Endothelial cell of umbilical vein (primary cell): ENCODE measurements at regions not wholly inside any gene's neighbourhood (a gene's known extent, or its start where the extent isn't known, plus 50 kb on each side); places are given as distances from the start of the nearest gene placed in this dataset.

Source experiments
- BruUV-seq: library from RNA; stranded (reverse); fragments of 400-500 nt; replicated peaks from 2 replicates; lab custom pipeline; 2021; lab: Mats Ljungman, UMichigan
- CTCF ChIA-PET: fragments of 300-600, 350-600 bp; sonication (Branson Sonifier 250); formaldehyde crosslinking; loops from one replicate; lab custom pipeline; 2021; ENCODE audit warnings: antibody characterized with exemption, inconsistent platforms; lab: Charles Lee
- POLR2A ChIA-PET: fragments of 300-600, 350-600 bp; sonication (Branson Sonifier 250); formaldehyde crosslinking; loops from one replicate; lab custom pipeline; 2021; ENCODE audit warnings: antibody characterized with exemption, inconsistent platforms; lab: Charles Lee
- DNase-seq: peaks from one replicate; pipeline ENCODE4 v3.0.0-alpha.2; 2011; ENCODE audit warnings: low read depth, low spot score
- FAIRE-seq: peaks from 2 replicates; lab custom pipeline; 2011; peaks lifted over from hg19 to GRCh38; lab: Jason Lieb, UNC
- H2AFZ ChIP-seq: 2 replicates; pipeline ENCODE4 v1.6.0; 2012; ENCODE audit warnings: low read depth, low read length, control low read depth, inconsistent platforms
- H3K27ac ChIP-seq: 2 replicates; pipeline ENCODE4 v1.5.1; 2011; ENCODE audit warnings: low read depth, mild to moderate bottlenecking, control low read depth, low read length, moderate library complexity; ENCODE audit not compliant: insufficient read depth
- H3K27me3 ChIP-seq, 2 experiments: 2 replicates each; pipeline versions ENCODE4 v1.6.0 to v1.6.1; 2011; ENCODE audit warnings: low read length in 2 of 2, mixed read lengths in 1 of 2; ENCODE audit not compliant: control insufficient read depth in 2 of 2, insufficient read depth in 2 of 2
- H3K36me3 ChIP-seq, 2 experiments: 2 replicates in 1 of 2; 3 replicates in 1 of 2; pipeline ENCODE4 v1.5.1; 2011; ENCODE audit warnings: low read length in 2 of 2, mild to moderate bottlenecking in 1 of 2, moderate library complexity in 1 of 2; ENCODE audit not compliant: control insufficient read depth in 2 of 2, insufficient read depth in 2 of 2; ENCODE audit errors: extremely low read depth in 1 of 2
- H3K4me1 ChIP-seq: 3 replicates; pipeline ENCODE4 v1.5.1; 2011; ENCODE audit warnings: mild to moderate bottlenecking, low read length; ENCODE audit not compliant: control insufficient read depth, insufficient read depth; ENCODE audit errors: extremely low read depth
- H3K4me2 ChIP-seq: 2 replicates; pipeline ENCODE4 v1.6.1; 2011; ENCODE audit warnings: low read length, control low read depth, mixed read lengths; ENCODE audit not compliant: insufficient read depth
- H3K4me3 ChIP-seq, 3 experiments: fragments of 200-600 bp in 1 of 3; sonication (generic), shearing (Covaris generic) in 1 of 3; replicated peaks in 1 of 3; 2 replicates each; pipeline ENCODE4 v1.5.1; 2011 to 2016; ENCODE audit warnings: control low read depth in 3 of 3, low read length in 3 of 3, mild to moderate bottlenecking in 2 of 3, inconsistent platforms in 1 of 3, low read depth in 1 of 3, moderate library complexity in 1 of 3; ENCODE audit not compliant: insufficient read depth in 1 of 3
- H3K79me2 ChIP-seq: 2 replicates; pipeline ENCODE4 v1.6.0; 2012; ENCODE audit warnings: low read length, inconsistent platforms; ENCODE audit not compliant: control insufficient read depth, insufficient read depth
- H3K9ac ChIP-seq: replicated peaks from 2 replicates; pipeline ENCODE3; 2011; ENCODE audit warnings: low read length, control low read depth; ENCODE audit not compliant: insufficient read depth; ENCODE audit errors: extremely low read depth
- H3K9me1 ChIP-seq: replicated peaks from 3 replicates; pipeline ENCODE4 v1.6.0; 2011; ENCODE audit warnings: mild to moderate bottlenecking, low read length; ENCODE audit not compliant: control insufficient read depth, insufficient read depth; ENCODE audit errors: extremely low read depth
- H3K9me3 ChIP-seq: replicated peaks from 2 replicates; pipeline ENCODE4 v1.5.1; 2012; ENCODE audit warnings: low read length, inconsistent platforms; ENCODE audit not compliant: control insufficient read depth, insufficient read depth
- H4K20me1 ChIP-seq: replicated peaks from 2 replicates; pipeline ENCODE3; 2011; ENCODE audit warnings: mild to moderate bottlenecking, low read length; ENCODE audit not compliant: control insufficient read depth, insufficient read depth; ENCODE audit errors: extremely low read depth
- CTCF ChIP-seq, 2 donors: IDR thresholded peaks; 1 replicate in 1 of 2; 2 replicates in 1 of 2; pipeline ENCODE4 v1.5.1; 2011; ENCODE audit warnings: low read length in 2 of 2, mild to moderate bottlenecking in 2 of 2, moderate library complexity in 2 of 2, control low read depth in 1 of 2, inconsistent platforms in 1 of 2, low read depth in 1 of 2; ENCODE audit not compliant: insufficient read depth in 1 of 2; ENCODE audit errors: extremely low read depth in 1 of 2
- EZH2 ChIP-seq: IDR thresholded peaks from 2 replicates; pipeline ENCODE4 v1.6.1; 2012; ENCODE audit warnings: borderline replicate concordance, low read depth, mild to moderate bottlenecking, moderate library complexity, low read length, inconsistent platforms; ENCODE audit not compliant: severe bottlenecking
- FOS ChIP-seq: IDR thresholded peaks from 2 replicates; pipeline ENCODE4 v1.6.1; 2011; ENCODE audit warnings: mild to moderate bottlenecking, low read length, moderate library complexity, borderline replicate concordance; ENCODE audit not compliant: insufficient read depth
- GATA2 ChIP-seq: IDR thresholded peaks from 2 replicates; pipeline ENCODE4 v1.7.0; 2011; ENCODE audit warnings: low read depth, mild to moderate bottlenecking, moderate library complexity, mixed read lengths, low read length; ENCODE audit not compliant: insufficient read length, insufficient read depth
- JUN ChIP-seq: IDR thresholded peaks from 2 replicates; pipeline ENCODE4 v1.6.1; 2011; ENCODE audit warnings: borderline replicate concordance, low read depth; ENCODE audit not compliant: insufficient read length, insufficient read depth
- MAX ChIP-seq: IDR thresholded peaks from 2 replicates; pipeline ENCODE4 v1.6.1; 2011; ENCODE audit not compliant: insufficient read depth, insufficient read length
- MYC ChIP-seq: IDR thresholded peaks from one replicate; pipeline ENCODE4 v1.6.1; 2011; ENCODE audit warnings: mild to moderate bottlenecking, low read depth, low read length
- POLR2A ChIP-seq: IDR thresholded peaks from 2 replicates; pipeline ENCODE4 v1.6.1; 2012; ENCODE audit warnings: low read depth, mild to moderate bottlenecking, control low read depth, low read length
- POLR2AphosphoS5 ChIP-seq: IDR thresholded peaks from 2 replicates; pipeline ENCODE4 v1.6.1; 2012; ENCODE audit warnings: low read depth, mild to moderate bottlenecking, control low read depth, low read length, moderate library complexity; ENCODE audit not compliant: insufficient read depth
- dilution Hi-C: fragments of 300-500 bp; cut with MboI; formaldehyde crosslinking; loops from one replicate; pipeline ENCODE4 v1.15.0; 2019; ENCODE audit warnings: low sequenced_read_pairs; ENCODE audit not compliant: extremely low pct_ligation_motif_present
- intact Hi-C: fragments of 100-400 bp; cut with micrococcal nuclease; formaldehyde crosslinking; loops from one replicate; pipeline ENCODE4 v1.10.0; 2022

DNA sequence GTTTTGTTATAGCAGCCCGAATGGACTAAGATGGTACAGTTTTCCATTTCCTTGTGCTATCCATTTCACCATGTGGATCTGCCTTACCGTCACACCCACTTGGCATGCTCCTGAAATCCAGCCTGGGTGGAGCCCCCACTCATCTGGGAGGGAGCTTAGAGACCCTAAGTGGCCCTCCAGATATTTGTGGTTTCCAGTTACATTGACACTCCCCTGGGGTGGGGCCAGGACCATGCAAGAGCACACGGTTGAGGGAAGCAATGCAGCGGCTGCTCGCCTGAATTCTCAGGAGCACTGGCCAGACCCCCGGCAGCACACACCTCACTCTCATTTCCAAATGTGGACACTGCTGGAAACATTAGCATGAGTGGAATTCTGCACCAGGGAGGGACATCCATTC is 231.1 kb downstream of the UTP18 start:
- Histone ChIP-seq H2AFZ (no peak overlapping the region), H3K79me2 (no peaks in the 10 kb centered on the region), H3K4me2 (no peak overlapping the region), H3K4me1 (no peaks in the 10 kb centered on the region), H3K9me1 (no peaks in the 10 kb centered on the region), H4K20me1 (no peaks in the 10 kb centered on the region), H3K36me3 (no peaks in the 10 kb centered on the region), H3K9me3 (no peaks in the 10 kb centered on the region), H3K9ac (no peak overlapping the region), H3K27me3 (no peaks in the 10 kb centered on the region), H3K4me3 (no peak overlapping the region), H3K27ac (no peak overlapping the region)
- no peak for FAIRE-seq
- no TSS peak for BruUV-seq
- no peak for TF ChIP-seq POLR2A
- no peak for TF ChIP-seq MYC
- no peak for TF ChIP-seq MAX
- no peak for TF ChIP-seq FOS
- no peak for TF ChIP-seq CTCF (IDR thresholded peaks at IDR 0.05; ENCODE audit: extremely low read depth in 1 of 2, insufficient read depth in 1 of 2, low read depth in 1 of 2, low read length in 2 of 2)
- TF ChIP-seq GATA2, result no peak
- no peak for TF ChIP-seq EZH2
- no peak for TF ChIP-seq JUN
- no peak for TF ChIP-seq POLR2AphosphoS5
- ChIA-PET POLR2A (no interaction called here), CTCF (no interaction called here)
- no peak for DNase-seq
- intact Hi-C loops, result no loop called here
- dilution Hi-C loops, result no loop called here
